ENCODE measurements at regions not wholly inside any gene's neighbourhood (a gene's known extent, or its start where the extent isn't known, plus 50 kb on each side); places are given as distances from the start of the nearest gene placed in this dataset.

DNA sequence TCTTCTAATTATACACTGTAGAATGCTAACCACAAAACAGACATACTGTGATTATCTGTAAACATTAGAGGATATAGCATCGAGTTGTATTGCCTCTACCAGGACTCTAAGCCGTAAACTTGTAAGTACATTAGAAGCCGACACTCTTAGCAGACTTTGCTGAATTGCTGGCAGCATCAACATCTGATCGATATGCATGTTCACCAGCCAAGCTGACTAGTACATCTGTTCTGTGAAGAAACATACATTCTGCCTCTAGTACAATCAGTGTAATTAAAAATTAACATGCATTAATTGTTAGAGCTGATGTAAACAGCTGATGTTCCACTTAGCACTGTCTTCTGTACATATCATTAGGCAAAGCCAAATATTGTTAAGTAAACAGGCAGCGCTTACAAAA, 502.2 kb downstream of the NR4A2 start (continued):
- TF ChIP-seq TSHZ1 (tag by site-specific recombination; IDR thresholded peaks at IDR 0.05; ENCODE audit: borderline replicate concordance) (no peak), PRDM1 (tag by site-specific recombination; IDR thresholded peaks at IDR 0.05) (no peak), ZNF202 (tag by site-specific recombination; IDR thresholded peaks at IDR 0.05; ENCODE audit: borderline replicate concordance) (no peak), SCRT2 (tag by site-specific recombination; IDR thresholded peaks at IDR 0.05) (no peak), ZNF223 (tag by site-specific recombination; IDR thresholded peaks at IDR 0.05) (no peak), ZNF423 (tag by site-specific recombination; IDR thresholded peaks at IDR 0.05) (no peak), ZNF292 (tag by site-specific recombination; IDR thresholded peaks at IDR 0.05; ENCODE audit: borderline replicate concordance, low read depth) (no peak), ZSCAN23 (tag by site-specific recombination; IDR thresholded peaks at IDR 0.05) (no peak)
- TF ChIP-seq, protein P1, sequence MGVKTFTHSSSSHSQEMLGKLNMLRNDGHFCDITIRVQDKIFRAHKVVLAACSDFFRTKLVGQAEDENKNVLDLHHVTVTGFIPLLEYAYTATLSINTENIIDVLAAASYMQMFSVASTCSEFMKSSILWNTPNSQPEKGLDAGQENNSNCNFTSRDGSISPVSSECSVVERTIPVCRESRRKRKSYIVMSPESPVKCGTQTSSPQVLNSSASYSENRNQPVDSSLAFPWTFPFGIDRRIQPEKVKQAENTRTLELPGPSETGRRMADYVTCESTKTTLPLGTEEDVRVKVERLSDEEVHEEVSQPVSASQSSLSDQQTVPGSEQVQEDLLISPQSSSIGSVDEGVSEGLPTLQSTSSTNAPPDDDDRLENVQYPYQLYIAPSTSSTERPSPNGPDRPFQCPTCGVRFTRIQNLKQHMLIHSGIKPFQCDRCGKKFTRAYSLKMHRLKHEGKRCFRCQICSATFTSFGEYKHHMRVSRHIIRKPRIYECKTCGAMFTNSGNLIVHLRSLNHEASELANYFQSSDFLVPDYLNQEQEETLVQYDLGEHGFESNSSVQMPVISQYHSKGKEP (tag by site-specific recombination; IDR thresholded peaks at IDR 0.05): no peak

- Histone ChIP-seq H3K9me3 (ENCODE audit: control insufficient read depth, insufficient read depth, low read depth, low read length) (no peaks in the 10 kb centered on the region), H3K4me3 (ENCODE audit: low read depth, low read length) (no peak overlapping the region), H3K27ac (ENCODE audit: extremely low read depth, low read depth, low read length) (no peak overlapping the region), H3K36me3 (ENCODE audit: control insufficient read depth in 2 of 2, insufficient read depth in 1 of 2, low read length in 2 of 2) (no peaks in the 10 kb centered on the region), H3K4me1 (ENCODE audit: control insufficient read depth, insufficient read depth, low read length) (no peaks in the 10 kb centered on the region)
- TF ChIP-seq ZIC2 (tag by site-specific recombination; IDR thresholded peaks at IDR 0.05): no peak
- no peak for TF ChIP-seq KLF16 (tag by site-specific recombination; IDR thresholded peaks at IDR 0.05)
- POLR2A ChIA-PET: no interaction called here
- CTCF ChIA-PET: no interaction called here
Observed at GRCh38 chr2:155825876-155826275, 506.6 kb downstream of the NR4A2 start.

GRCh38 chr2:155815851-155816250, 516.7 kb downstream of the NR4A2 start:
- ChIA-PET POLR2A (no interaction called here), CTCF (interaction anchor here (0.9 to 1.1 kb wide), 2 partner anchors 57 to 451 kb away, joined by 3 read pairs; no protein-coding TSS in a partner anchor)
- Histone ChIP-seq H3K4me3 (ENCODE audit: low read depth, low read length) (no peak overlapping the region), H3K9me3 (ENCODE audit: control insufficient read depth, insufficient read depth, low read depth, low read length) (no peaks in the 10 kb centered on the region), H3K27ac (ENCODE audit: extremely low read depth, low read depth, low read length) (no peak overlapping the region), H3K4me1 (ENCODE audit: control insufficient read depth, insufficient read depth, low read length) (no peaks in the 10 kb centered on the region), H3K36me3 (ENCODE audit: control insufficient read depth in 2 of 2, insufficient read depth in 1 of 2, low read length in 2 of 2) (no peaks in the 10 kb centered on the region)
- peak; percentile 25; the same call in 1 of the 2 replicates for TF ChIP-seq ZNF654 (tag by site-specific recombination; IDR thresholded peaks at IDR 0.05; ENCODE audit: low read depth)
- TF ChIP-seq ZNF157 (tag by site-specific recombination; IDR thresholded peaks at IDR 0.05): no peak
- TF ChIP-seq ZNF664 (tag by site-specific recombination; IDR thresholded peaks at IDR 0.05): no peak

DNA sequence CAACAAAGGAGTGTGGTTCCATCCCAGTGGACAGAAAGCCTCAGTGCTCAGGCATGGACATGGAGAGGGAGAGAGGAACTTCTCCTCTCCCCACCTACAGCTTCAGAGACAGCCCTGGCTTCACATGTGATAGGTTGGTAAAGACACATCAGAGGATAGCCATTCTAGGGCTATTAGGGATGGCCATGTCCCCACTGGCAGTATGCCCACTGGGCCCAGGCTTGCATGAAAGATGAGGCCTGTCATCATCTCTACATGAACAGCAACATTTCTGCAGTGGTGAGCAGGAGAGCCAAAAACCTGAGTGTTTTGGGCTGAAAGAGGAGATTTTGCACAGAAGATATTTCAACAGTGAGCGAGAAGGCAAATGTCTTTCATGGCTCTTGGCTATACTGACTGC, 517.2 kb downstream of the NR4A2 start:
- Histone ChIP-seq H3K36me3 (ENCODE audit: control insufficient read depth in 2 of 2, insufficient read depth in 1 of 2, low read length in 2 of 2) (no peaks in the 10 kb centered on the region), H3K4me3 (ENCODE audit: low read depth, low read length) (no peak overlapping the region), H3K27ac (ENCODE audit: extremely low read depth, low read depth, low read length) (no peak overlapping the region), H3K4me1 (ENCODE audit: control insufficient read depth, insufficient read depth, low read length) (no peaks in the 10 kb centered on the region), H3K9me3 (ENCODE audit: control insufficient read depth, insufficient read depth, low read depth, low read length) (no peaks in the 10 kb centered on the region)
- ChIA-PET POLR2A (no interaction called here), CTCF (interaction anchor here (0.6 to 1.1 kb wide), 3 partner anchors 58 to 450 kb away, joined by 3 read pairs; no protein-coding TSS in a partner anchor)
- no peak for TF ChIP-seq HOXC10 (CRISPR knock-in tag; IDR thresholded peaks at IDR 0.05)
- TF ChIP-seq, protein P2, sequence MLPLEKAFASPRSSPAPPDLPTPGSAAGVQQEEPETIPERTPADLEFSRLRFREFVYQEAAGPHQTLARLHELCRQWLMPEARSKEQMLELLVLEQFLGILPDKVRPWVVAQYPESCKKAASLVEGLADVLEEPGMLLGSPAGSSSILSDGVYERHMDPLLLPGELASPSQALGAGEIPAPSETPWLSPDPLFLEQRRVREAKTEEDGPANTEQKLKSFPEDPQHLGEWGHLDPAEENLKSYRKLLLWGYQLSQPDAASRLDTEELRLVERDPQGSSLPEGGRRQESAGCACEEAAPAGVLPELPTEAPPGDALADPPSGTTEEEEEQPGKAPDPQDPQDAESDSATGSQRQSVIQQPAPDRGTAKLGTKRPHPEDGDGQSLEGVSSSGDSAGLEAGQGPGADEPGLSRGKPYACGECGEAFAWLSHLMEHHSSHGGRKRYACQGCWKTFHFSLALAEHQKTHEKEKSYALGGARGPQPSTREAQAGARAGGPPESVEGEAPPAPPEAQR (tag by site-specific recombination; IDR thresholded peaks at IDR 0.05): no peak
- no peak for TF ChIP-seq ZNF121 (tag by site-specific recombination; IDR thresholded peaks at IDR 0.05)
- TF ChIP-seq ZNF248 (tag by site-specific recombination; IDR thresholded peaks at IDR 0.05): no peak
- no peak for TF ChIP-seq ZNF548 (tag by site-specific recombination; IDR thresholded peaks at IDR 0.05)
- TF ChIP-seq ZBTB48 (tag by site-specific recombination; IDR thresholded peaks at IDR 0.05): no peak
- TF ChIP-seq ZNF132 (tag by site-specific recombination; IDR thresholded peaks at IDR 0.05; ENCODE audit: borderline replicate concordance): no peak
- no peak for TF ChIP-seq ZNF830 (tag by site-specific recombination; IDR thresholded peaks at IDR 0.05; ENCODE audit: low read depth)
- TF ChIP-seq ATF2 (tag by site-specific recombination; IDR thresholded peaks at IDR 0.05; ENCODE audit: low read depth): no peak
- no peak for TF ChIP-seq ZNF76 (tag by site-specific recombination; IDR thresholded peaks at IDR 0.05; ENCODE audit: borderline replicate concordance, low read depth)
